ENCODE measurements at regions not wholly inside any gene's neighbourhood (a gene's known extent, or its start where the extent isn't known, plus 50 kb on each side); places are given as distances from the start of the nearest gene placed in this dataset.
A peak's percentile ranks its signal among the peaks of the same experiment; 100 is the strongest.

- Histone ChIP-seq H3K4me1 (ENCODE audit: insufficient read depth, low read length) (no peaks in the 10 kb centered on the region), H3K4me3 (ENCODE audit: insufficient read depth, low read length) (no peak overlapping the region), H3K4me2 (ENCODE audit: insufficient read depth, low read length) (no peak overlapping the region), H3K27ac (ENCODE audit: low read depth, low read length) (no peak overlapping the region), H3K27me3 (ENCODE audit: insufficient read depth, low read length) (no peaks in the 10 kb centered on the region), H3K9me3 (ENCODE audit: low read depth, low read length) (no peaks in the 10 kb centered on the region), H3K36me3 (ENCODE audit: insufficient read depth, low read length) (no peaks in the 10 kb centered on the region), H2AFZ (ENCODE audit: low read length) (no peak overlapping the region), H3K79me2 (ENCODE audit: insufficient read depth, low read length) (no peaks in the 10 kb centered on the region), H4K20me1 (ENCODE audit: insufficient read depth, low read length) (no peaks in the 10 kb centered on the region)
- no peak for TF ChIP-seq CTCF (IDR thresholded peaks at IDR 0.05; ENCODE audit: extremely low read depth, low read depth, low read length)
- DNase-seq (ENCODE audit: insufficient read length, low spot score, missing footprints): no peak
These were observed 1233.3 kb upstream of the PABPC4L start for GRCh38 chr4:135434936-135435335.

- Histone ChIP-seq H3K27me3 (ENCODE audit: insufficient read depth, low read length) (no peaks in the 10 kb centered on the region), H3K4me1 (ENCODE audit: insufficient read depth, low read length) (no peaks in the 10 kb centered on the region), H3K4me3 (ENCODE audit: insufficient read depth, low read length) (no peak overlapping the region), H3K27ac (ENCODE audit: low read depth, low read length) (no peak overlapping the region), H2AFZ (ENCODE audit: low read length) (no peak overlapping the region), H3K4me2 (ENCODE audit: insufficient read depth, low read length) (no peak overlapping the region), H3K36me3 (ENCODE audit: insufficient read depth, low read length) (no peaks in the 10 kb centered on the region), H3K9me3 (ENCODE audit: low read depth, low read length) (no peaks in the 10 kb centered on the region), H3K79me2 (ENCODE audit: insufficient read depth, low read length) (no peaks in the 10 kb centered on the region), H4K20me1 (ENCODE audit: insufficient read depth, low read length) (no peaks in the 10 kb centered on the region)
- no peak for DNase-seq (ENCODE audit: insufficient read length, low spot score, missing footprints)
- TF ChIP-seq CTCF (IDR thresholded peaks at IDR 0.05; ENCODE audit: extremely low read depth, low read depth, low read length): no peak
These were observed 1227.9 kb upstream of the PABPC4L start for GRCh38 chr4:135429528-135429927.

GRCh38 chr4:135418353-135418752 is 1216.8 kb upstream of the PABPC4L start:
- no peaks in the 10 kb centered on the region for H3K79me2 ChIP-seq (ENCODE audit: insufficient read depth, low read length)
- no peaks in the 10 kb centered on the region for H3K36me3 ChIP-seq (ENCODE audit: insufficient read depth, low read length)
- H2AFZ ChIP-seq (ENCODE audit: low read length): no peak overlapping the region
- H3K4me2 ChIP-seq (ENCODE audit: insufficient read depth, low read length): no peak overlapping the region
- no peaks in the 10 kb centered on the region for H3K27me3 ChIP-seq (ENCODE audit: insufficient read depth, low read length)
- H3K27ac ChIP-seq (ENCODE audit: low read depth, low read length): no peak overlapping the region
- peak; percentile 44 for DNase-seq (ENCODE audit: insufficient read length, low spot score, missing footprints)
- H3K4me3 ChIP-seq (ENCODE audit: insufficient read depth, low read length): no peak overlapping the region
- no peaks in the 10 kb centered on the region for H3K4me1 ChIP-seq (ENCODE audit: insufficient read depth, low read length)
- no peaks in the 10 kb centered on the region for H3K9me3 ChIP-seq (ENCODE audit: low read depth, low read length)
- no peaks in the 10 kb centered on the region for H4K20me1 ChIP-seq (ENCODE audit: insufficient read depth, low read length)
- peak; percentile 35 for TF ChIP-seq CTCF (IDR thresholded peaks at IDR 0.05; ENCODE audit: extremely low read depth, low read depth, low read length)

GRCh38 chr4:135412213-135412612 is 1210.6 kb upstream of the PABPC4L start:
- H3K27ac ChIP-seq (ENCODE audit: low read depth, low read length): no peak overlapping the region
- H3K4me2 ChIP-seq (ENCODE audit: insufficient read depth, low read length): no peak overlapping the region
- H3K9me3 ChIP-seq (ENCODE audit: low read depth, low read length): no peaks in the 10 kb centered on the region
- no peaks in the 10 kb centered on the region for H3K36me3 ChIP-seq (ENCODE audit: insufficient read depth, low read length)
- no peak overlapping the region for H3K4me3 ChIP-seq (ENCODE audit: insufficient read depth, low read length)
- DNase-seq (ENCODE audit: insufficient read length, low spot score, missing footprints): no peak
- H4K20me1 ChIP-seq (ENCODE audit: insufficient read depth, low read length): no peaks in the 10 kb centered on the region
- no peaks in the 10 kb centered on the region for H3K4me1 ChIP-seq (ENCODE audit: insufficient read depth, low read length)
- no peaks in the 10 kb centered on the region for H3K79me2 ChIP-seq (ENCODE audit: insufficient read depth, low read length)
- H3K27me3 ChIP-seq (ENCODE audit: insufficient read depth, low read length): no peaks in the 10 kb centered on the region
- no peak overlapping the region for H2AFZ ChIP-seq (ENCODE audit: low read length)
- TF ChIP-seq CTCF (IDR thresholded peaks at IDR 0.05; ENCODE audit: extremely low read depth, low read depth, low read length): no peak

Measured in osteoblast (primary cell).